Stimulated activated CD4-positive, alpha-beta T cell treated with anti-CD3 and anti-CD28 coated beads, TNF-alpha, amount 100 ng/mL, for 48 hours (primary cell): ENCODE measurements at regions not wholly inside any gene's neighbourhood (a gene's known extent, or its start where the extent isn't known, plus 50 kb on each side); places are given as distances from the start of the nearest gene placed in this dataset.
"Not testable (repeated sequence)": the region's sequence is repeated elsewhere in the genome, so short reads cannot be mapped to it uniquely, and the experiment has no call there.

Experiments
- DNase-seq, 3 donors: peaks; one replicate each; pipeline ENCODE4 v3.0.0-alpha.2; 2020; ENCODE audit warnings: low read depth in 3 of 3

GRCh38 chr5:38678697-38679096, 122.3 kb upstream of the LIFR start:
- not testable (repeated sequence) for DNase-seq

DNA sequence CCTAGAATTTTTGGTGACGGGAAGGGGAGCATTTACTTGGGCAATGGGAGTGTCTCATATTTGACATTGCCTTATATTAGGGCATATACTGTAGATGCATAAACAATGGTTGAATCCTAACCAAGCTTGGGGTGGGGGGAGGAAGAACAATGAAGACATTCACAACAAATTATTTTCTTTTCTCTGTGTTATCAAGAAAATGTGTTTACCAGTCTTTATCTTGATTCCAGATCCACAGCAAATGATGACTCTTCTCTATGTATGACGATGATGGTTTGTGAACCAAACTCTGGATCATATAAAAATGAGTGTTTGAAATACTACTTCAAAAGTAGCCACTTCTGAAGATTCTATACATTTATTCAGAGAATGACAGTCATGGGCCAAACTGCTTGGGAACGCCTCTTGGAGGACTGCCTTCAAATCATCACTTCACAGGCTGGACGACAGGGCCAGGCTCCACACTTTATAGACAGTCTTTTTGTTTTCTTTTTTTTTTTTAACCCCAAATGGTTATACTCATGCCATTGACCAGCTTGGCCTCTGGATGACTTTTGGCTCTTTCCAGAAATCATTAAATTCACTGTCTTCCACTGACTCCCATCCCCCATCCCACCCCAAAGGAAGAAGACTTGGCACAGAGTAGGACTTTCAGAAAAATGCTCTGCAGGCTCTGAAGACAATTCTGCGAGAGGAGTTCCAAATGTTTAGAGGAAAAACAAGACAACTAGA, 123.8 kb upstream of the LIFR start:
- no peak for DNase-seq

GRCh38 chr5:38681029-38681706, 124.7 kb upstream of the LIFR start:
- DNase-seq, result no peak

GRCh38 chr5:38681966-38682365, 125.5 kb upstream of the LIFR start:
- no peak for DNase-seq

GRCh38 chr5:38686658-38687057, 130.2 kb upstream of the LIFR start:
- no peak for DNase-seq

- DNase-seq, result no peak
Observed at GRCh38 chr5:38692346-38692745, 135.9 kb upstream of the LIFR start.

DNA sequence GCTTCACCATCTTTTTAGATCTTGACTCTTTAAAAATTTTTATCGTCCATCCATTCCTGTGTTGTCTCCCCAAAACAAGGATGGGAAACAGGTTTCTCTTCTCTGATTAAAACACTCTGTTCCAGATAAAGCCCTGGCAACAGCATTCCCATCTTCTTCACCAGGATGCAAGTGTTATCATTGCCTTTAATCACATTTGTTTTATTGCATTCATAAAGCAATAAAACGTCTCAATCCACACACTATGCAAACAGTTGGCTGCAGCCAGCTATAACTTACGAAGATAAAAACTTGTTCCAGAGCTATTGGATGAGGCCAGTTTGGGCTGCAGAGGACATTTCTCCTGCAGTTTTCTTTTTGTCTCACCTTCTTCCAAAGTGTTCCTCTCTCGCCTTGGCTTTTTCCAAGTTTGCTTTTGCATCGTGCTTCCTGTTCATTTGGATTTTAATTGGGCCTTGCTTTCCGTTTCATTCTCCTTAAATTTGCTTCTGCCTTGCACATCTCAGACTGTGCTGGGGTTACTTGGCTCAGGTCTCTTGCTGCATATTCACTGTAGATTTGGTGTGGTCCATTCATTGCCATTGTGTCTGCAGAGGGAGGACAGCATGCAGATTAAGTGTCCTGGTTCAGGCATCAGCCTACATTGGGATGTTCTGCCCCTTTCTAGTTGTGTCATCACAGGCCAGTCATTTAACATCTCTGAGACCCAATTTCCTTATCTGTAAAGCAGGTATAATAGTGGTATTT, 136.5 kb upstream of the LIFR start:
- no peak for DNase-seq

DNA sequence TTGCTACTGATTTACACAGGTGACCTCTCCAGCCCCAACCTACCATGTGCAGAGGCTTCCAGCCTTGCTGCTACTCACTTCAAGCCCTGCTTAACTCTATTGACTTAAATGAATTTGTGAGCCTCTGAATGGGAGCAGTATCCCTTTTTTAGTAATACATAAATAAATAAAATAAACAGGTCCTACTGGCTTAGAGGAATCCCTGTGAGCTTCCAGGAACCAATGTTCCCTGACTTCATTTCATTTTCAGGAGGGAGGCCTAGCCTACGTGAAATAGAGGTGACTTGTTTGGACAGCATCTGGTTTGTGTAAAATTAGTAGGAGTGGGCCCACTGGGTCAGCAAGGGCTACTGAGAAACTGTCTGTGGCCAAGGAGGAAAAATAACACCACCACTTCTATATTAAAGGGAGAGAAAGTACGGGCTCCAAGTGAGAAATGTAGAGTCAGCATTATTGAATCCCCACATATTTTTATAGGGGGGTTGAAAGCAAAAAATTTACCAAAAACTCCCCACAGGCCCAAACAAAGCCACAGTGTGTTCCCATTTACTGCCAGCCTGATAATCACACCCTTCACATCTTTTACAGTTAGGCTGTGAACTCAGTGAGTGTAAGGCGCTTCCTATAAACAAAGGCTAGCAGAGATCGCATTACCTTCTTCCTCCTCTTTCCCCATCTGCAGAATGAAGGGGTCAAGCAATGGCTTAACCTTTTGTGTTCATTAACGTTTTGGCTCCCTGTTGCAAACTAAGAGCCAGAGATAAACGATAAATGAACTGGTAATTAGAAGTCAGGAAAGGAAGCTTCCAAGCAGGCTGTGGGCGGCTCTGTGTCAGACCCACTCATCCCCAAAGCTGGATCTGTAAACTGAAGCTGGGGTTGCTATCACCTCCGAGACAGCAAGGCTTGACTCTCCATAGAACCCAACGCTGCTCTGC, 138.8 kb upstream of the LIFR start:
- DNase-seq, result no peak

DNA sequence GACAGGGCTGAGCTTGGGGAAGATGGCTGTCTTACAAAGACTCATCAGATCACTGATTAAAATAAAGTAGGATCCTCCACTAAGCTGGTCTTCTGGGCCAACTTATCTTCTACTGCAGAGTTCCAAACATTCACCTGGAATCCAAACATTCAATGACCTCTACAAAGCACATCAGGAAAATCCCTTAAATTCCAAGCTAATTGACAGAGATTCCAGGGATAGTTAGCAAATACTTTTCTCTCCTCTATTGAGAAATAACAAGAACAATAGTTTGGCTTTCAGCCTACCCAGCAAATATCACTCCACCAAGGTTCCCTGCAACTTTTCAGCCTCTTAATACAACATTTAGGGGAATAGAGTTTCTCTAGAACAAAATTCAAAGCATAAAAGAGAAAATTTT, 140.6 kb upstream of the LIFR start:
- no peak for DNase-seq

GRCh38 chr5:38705529-38705928, 140.3 kb upstream of the OSMR start:
- not testable (repeated sequence) for DNase-seq

DNA sequence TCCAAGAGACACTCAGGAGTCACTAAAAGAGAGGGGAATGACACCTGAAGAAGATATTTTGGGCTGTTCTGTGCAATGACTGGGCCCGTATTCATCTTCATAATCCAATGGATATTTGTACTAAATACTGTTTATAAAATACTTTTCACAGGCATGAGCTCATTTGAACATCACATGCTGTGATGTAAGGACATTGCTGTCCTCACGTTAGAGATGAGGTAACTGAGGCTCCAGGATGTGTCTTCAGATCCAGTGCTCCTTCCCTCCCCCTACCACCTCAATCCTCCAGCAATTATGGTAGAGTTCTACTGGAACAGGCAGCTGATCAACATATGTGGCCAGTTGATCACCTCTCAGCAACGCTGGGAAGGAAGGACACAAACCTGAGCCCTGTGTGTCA, 139.4 kb upstream of the OSMR start:
- no peak for DNase-seq

- DNase-seq, result no peak
Observed at GRCh38 chr5:38707352-38708210, 138.2 kb upstream of the OSMR start.

DNA sequence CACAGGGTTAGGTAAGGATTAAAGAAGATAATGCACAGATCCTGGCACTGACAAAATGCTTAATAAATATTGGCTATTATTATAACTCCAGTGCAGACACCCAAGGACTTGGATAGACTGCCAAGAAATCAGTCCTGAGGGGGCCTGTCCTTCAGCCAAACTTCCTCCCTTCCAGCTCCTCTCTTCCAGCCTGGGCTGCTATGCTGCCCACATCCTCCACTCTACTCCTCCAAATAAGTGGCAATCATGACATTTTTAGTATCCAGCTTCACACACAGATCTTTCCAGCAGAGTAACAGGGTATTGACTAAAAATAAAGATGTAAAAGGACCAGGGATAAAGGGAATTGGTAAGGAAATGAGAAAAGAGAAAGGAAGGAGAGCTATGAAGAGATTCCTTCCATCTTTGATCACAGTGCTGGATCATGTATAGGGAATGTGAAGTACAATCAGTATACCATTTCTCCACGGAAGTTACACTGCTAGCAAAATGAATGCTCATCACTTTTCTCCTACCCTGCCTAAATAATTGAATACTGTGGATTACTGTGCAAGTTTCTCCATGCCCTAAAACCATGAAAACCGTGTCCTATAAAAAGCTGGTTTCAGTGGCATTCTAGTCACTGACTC, 136.0 kb upstream of the OSMR start:
- no peak for DNase-seq

GRCh38 chr5:38710627-38711026, 135.2 kb upstream of the OSMR start:
- DNase-seq, result no peak

DNA sequence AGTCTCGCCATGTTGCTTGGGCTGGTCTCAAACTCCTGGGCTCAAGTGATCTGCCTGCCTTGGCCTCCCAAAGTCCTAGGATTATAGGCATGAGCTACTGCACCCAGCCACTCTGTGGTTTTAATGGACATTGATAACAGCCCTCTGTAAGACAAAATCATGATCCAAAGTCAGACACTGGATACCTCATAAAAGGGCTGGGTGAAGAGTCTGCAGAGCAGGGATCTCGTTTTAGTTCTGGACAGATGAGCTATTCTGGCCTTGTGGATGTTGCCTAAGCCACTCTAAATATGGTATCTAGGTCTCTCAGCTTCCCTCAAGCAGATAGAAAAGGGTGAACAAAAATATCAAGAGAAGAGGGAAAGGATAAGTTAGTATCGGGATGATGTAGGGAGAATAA, 133.4 kb upstream of the OSMR start:
- DNase-seq, result no peak

DNA sequence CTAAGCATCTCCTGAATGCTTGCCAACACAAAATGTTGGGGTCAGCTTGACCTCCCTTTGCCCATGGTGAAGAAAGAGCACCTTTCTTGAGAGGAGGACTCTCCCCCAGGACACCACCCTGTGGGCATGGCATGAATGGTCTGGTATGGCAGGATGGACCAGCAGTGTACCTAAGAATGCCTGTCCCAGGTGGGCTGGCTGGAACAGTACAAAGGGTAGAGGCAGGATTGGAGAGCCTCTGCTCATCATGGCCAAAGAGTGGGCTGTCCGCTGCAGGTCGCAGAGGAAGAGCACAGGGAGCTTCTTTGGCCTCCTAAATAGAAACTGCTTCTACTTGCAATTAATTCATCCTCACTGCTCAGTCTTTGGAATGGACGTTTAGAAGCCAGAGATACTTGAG, 131.6 kb upstream of the OSMR start:
- no peak for DNase-seq

- no peak for DNase-seq
Observed at GRCh38 chr5:38714703-38715355, 131.0 kb upstream of the OSMR start.

GRCh38 chr5:38715696-38716095, 130.1 kb upstream of the OSMR start:
- DNase-seq, result no peak

GRCh38 chr5:38716516-38716915, 129.3 kb upstream of the OSMR start:
- DNase-seq, result no peak
